ENCODE measurements at regions not wholly inside any gene's neighbourhood (a gene's known extent, or its start where the extent isn't known, plus 50 kb on each side); places are given as distances from the start of the nearest gene placed in this dataset.
"Not testable (repeated sequence)": the region's sequence is repeated elsewhere in the genome, so short reads cannot be mapped to it uniquely, and the experiment has no call there.

- TF ChIP-seq CTCF, POLR2A, POLR2AphosphoS5 (IDR thresholded peaks at IDR 0.05): not testable (repeated sequence)
Measured at GRCh38 chr2:87634106-87634505, 113.8 kb upstream of the PLGLB2 start.
